HEK293T (cell line): ENCODE measurements at regions not wholly inside any gene's neighbourhood (a gene's known extent, or its start where the extent isn't known, plus 50 kb on each side); places are given as distances from the start of the nearest gene placed in this dataset.
A peak's percentile ranks its signal among the peaks of the same experiment; 100 is the strongest.

Source experiments
- CTCF ChIA-PET: fragments of 350-600 bp; formaldehyde crosslinking; extraction: SDS; loops from one replicate; lab custom pipeline; 2021; ENCODE audit warnings: antibody characterized with exemption, inconsistent platforms; lab: Yijun Ruan, JAX
- POLR2A ChIA-PET: fragments of 350-600 bp; formaldehyde crosslinking; extraction: SDS; loops from one replicate; lab custom pipeline; 2020; ENCODE audit warnings: antibody characterized with exemption, inconsistent platforms; lab: Yijun Ruan, JAX
- DNase-seq: peaks from one replicate; pipeline ENCODE4 v3.0.0; 2012; ENCODE audit warnings: mixed read lengths; ENCODE audit errors: extremely low spot score
- ARNT ChIP-seq: fragments of 450-650 bp; IDR thresholded peaks from 2 replicates; pipeline ENCODE4 v1.6.1; 2017; ENCODE audit warnings: mild to moderate bottlenecking
- BHLHE40 ChIP-seq: fragments of 450-650 bp; IDR thresholded peaks from 2 replicates; pipeline ENCODE4 v1.6.1; 2016; ENCODE audit warnings: mild to moderate bottlenecking, moderate library complexity, borderline replicate concordance
- CTBP1 ChIP-seq: fragments of 450-650 bp; IDR thresholded peaks from 2 replicates; pipeline ENCODE4 v1.6.1; 2016; ENCODE audit warnings: borderline replicate concordance
- ELF4 ChIP-seq: fragments of 450-650 bp; IDR thresholded peaks from 2 replicates; pipeline ENCODE4 v1.6.1; 2017; ENCODE audit warnings: antibody characterized with exemption
- FOXA1 ChIP-seq: fragments of 450-650 bp; IDR thresholded peaks from 2 replicates; pipeline ENCODE4 v1.6.1; 2016; ENCODE audit warnings: mild to moderate bottlenecking
- FOXK2 ChIP-seq: fragments of 450-650 bp; IDR thresholded peaks from 2 replicates; pipeline ENCODE4 v1.6.1; 2016; ENCODE audit warnings: mild to moderate bottlenecking
- FOXM1 ChIP-seq: fragments of 450-650 bp; IDR thresholded peaks from 2 replicates; pipeline ENCODE4 v1.6.1; 2017; ENCODE audit warnings: mild to moderate bottlenecking, borderline replicate concordance
- HDGF ChIP-seq: fragments of 450-650 bp; IDR thresholded peaks from 2 replicates; pipeline ENCODE4 v1.6.1; 2017; ENCODE audit warnings: antibody characterized with exemption, borderline replicate concordance
- L3MBTL2 ChIP-seq: fragments of 450-650 bp; conservative IDR thresholded peaks from 2 replicates; pipeline ENCODE4 v1.6.1; 2016; ENCODE audit warnings: mild to moderate bottlenecking
- LEF1 ChIP-seq: fragments of 450-650 bp; IDR thresholded peaks from 2 replicates; pipeline ENCODE4 v1.6.1; 2017; ENCODE audit warnings: mild to moderate bottlenecking, borderline replicate concordance
- NFRKB ChIP-seq: fragments of 450-650 bp; IDR thresholded peaks from 2 replicates; pipeline ENCODE4 v1.6.1; 2016; ENCODE audit warnings: mild to moderate bottlenecking, moderate library complexity
- SP1 ChIP-seq: fragments of 450-650 bp; IDR thresholded peaks from 2 replicates; pipeline ENCODE4 v1.6.1; 2017
- SUZ12 ChIP-seq: fragments of 450-650 bp; IDR thresholded peaks from 2 replicates; pipeline ENCODE4 v1.6.1; 2016; ENCODE audit warnings: mild to moderate bottlenecking
- TARDBP ChIP-seq: fragments of 450-650 bp; IDR thresholded peaks from 2 replicates; pipeline ENCODE4 v1.6.1; 2016
- ZNF384 ChIP-seq: fragments of 450-650 bp; IDR thresholded peaks from 2 replicates; pipeline ENCODE4 v1.6.1; 2016
- TF ChIP-seq, protein P1 (sequence below): fragments of 450-650 bp; IDR thresholded peaks from 2 replicates; pipeline ENCODE4 v1.6.1; 2016

DNA sequence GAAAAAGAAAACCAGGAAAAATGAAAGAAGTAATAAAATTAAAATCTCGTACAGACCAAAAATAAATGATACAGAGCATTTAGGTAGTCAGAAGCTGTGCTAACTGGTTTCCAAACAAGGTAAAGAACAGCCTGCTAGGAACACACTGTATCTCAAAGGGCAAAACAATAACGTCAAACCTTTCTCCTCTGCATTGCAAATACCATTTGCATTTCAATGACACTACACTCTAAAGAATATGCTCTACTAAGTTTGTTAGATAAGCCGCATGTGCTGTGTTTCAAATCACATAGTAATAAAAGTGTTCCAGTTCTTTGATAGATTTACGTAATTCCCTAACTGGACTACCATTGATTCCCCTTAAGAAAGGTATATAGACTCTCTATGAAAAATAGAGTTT lies 648.8 kb downstream of the PLA2G4A start:
- ChIA-PET CTCF (no interaction called here), POLR2A (no interaction called here)
- no peak for DNase-seq
- TF ChIP-seq SUZ12 (no peak), CTBP1 (no peak), HDGF (no peak), LEF1 (no peak)

DNA sequence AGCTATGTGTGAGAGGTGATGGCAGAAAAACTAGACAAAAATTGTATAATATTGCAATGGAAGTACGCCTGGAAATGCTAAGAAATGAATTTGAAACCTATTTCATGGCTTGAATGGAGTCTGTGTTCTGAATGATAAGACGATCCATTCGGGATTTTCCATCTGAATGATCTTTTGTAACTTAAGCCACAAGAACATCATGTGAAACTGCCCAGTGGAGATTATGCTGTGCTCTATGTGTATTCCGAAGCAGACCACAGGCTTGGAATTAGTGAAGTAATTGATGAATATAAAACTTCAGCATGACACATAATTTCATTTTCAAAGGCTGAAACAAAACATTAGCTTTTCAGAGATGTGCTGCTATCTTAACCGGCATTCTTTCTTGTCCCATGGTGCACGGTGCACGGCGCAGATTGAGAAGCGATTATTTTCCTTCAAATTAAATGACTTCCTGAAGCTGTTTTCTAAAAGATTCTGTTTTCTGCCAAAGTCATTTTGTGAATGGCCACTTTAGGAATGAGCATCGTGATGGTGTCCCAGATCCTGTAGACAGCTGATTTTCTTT lies 652.9 kb downstream of the PLA2G4A start:
- POLR2A ChIA-PET, result no interaction called here
- TF ChIP-seq BHLHE40, result no peak
- TF ChIP-seq HDGF, result no peak
- TF ChIP-seq, protein P1, sequence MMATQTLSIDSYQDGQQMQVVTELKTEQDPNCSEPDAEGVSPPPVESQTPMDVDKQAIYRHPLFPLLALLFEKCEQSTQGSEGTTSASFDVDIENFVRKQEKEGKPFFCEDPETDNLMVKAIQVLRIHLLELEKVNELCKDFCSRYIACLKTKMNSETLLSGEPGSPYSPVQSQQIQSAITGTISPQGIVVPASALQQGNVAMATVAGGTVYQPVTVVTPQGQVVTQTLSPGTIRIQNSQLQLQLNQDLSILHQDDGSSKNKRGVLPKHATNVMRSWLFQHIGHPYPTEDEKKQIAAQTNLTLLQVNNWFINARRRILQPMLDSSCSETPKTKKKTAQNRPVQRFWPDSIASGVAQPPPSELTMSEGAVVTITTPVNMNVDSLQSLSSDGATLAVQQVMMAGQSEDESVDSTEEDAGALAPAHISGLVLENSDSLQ, result no peak
- TF ChIP-seq L3MBTL2, result no peak
- CTCF ChIA-PET, result no interaction called here
- no peak for DNase-seq

DNA sequence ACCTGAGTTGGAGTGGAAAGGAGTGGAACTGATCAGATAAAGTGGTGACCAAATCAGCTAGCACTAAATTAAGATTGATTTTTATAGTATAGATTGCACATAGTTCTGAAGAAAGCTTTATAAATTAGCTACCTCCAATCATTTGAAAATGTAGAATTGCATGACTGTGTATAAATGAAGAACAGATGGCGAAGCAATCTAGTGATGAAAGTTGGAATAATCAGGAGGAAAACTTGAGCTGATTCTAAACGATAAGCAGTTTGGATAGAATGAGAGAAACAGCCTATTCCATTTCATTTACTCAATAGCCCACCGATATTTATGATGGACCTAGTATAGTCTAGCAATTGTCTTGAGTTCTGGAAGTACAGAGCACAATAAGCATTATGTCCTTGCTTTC lies 661.5 kb downstream of the PLA2G4A start:
- POLR2A ChIA-PET, result no interaction called here
- DNase-seq, result no peak

DNA sequence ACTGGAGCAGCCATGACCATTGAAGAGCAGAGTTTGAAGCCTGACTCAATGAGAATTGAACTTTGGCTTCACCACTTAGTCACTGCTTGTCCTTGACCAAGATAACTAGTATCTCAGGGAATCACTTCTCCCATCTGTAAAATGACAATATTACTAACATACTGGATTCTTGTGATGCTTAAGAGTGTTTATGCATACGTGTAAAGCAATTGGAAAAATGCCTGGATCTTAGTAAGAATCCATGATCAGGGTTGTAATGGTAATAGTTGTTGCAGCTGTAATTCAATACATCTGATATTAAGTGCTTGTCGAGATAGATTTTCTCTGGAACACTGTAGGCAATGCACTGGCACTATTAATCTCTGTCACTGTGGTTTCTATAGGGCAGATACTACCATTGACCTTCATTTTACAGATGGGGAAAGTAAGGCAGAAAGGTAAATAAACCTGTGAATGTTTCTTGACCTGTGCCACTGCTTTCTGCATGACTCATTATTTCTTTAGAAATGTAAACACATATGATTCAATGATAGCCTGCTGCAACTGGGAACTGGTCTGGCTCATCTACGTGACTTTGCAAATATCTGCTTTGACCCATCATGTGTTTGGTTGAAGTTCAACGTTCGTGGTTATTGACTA lies 662.5 kb downstream of the PLA2G4A start:
- no peak for DNase-seq
- ChIA-PET POLR2A (no interaction called here), CTCF (no interaction called here)
- TF ChIP-seq, protein P1, result peak; percentile 37; the same call in 1 of the 2 replicates
- TF ChIP-seq TARDBP, result no peak

More for the DNA sequence above, 661.5 kb downstream of the PLA2G4A start:
- CTCF ChIA-PET, result no interaction called here
- TF ChIP-seq SUZ12 (no peak), HDGF (no peak), FOXK2 (no peak)

DNA sequence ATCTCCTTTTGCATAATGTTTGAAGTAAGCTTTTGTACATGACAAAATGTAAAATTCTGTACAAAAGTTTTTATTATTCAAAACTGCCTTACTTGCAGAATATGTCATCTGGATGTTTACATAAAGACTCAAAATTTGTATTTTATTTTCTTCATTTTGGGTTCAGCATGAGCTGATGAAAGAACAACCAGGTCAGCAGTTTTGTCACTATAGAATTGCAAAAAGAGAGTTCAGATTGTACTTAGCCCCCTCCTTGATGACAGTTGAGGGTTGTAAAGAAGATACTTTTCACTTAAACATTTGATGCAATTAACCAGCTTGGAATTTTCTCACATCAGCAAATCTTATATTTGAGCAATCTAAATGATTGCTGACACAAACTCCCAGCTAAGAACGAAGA lies 669.3 kb downstream of the PLA2G4A start:
- ChIA-PET CTCF (no interaction called here), POLR2A (no interaction called here)
- no peak for DNase-seq
- no peak for TF ChIP-seq ZNF384
- TF ChIP-seq, protein P1, result no peak
- TF ChIP-seq L3MBTL2, result no peak
- TF ChIP-seq NFRKB, result no peak
- no peak for TF ChIP-seq ELF4
- no peak for TF ChIP-seq SP1
- no peak for TF ChIP-seq FOXA1
- TF ChIP-seq FOXM1, result no peak
- no peak for TF ChIP-seq BHLHE40
- no peak for TF ChIP-seq ARNT
- no peak for TF ChIP-seq FOXK2

DNA sequence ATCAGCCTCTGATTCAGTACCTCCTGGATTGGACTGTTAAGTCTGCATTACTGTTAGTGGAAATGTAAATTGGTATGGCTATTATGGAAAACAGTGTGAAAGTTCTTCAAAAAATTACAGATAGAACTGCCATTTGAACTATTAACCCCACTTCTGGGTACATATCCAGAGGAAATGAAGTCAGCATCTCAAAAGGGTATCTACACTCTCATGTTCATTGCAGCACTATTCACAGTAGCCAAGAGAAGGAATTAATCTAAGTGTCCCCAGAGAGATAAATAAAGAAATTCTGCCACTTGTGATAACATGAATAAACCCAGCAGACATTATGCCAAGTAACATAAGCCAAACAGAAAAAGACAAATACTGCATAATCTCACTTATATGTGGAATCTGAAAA lies 676.0 kb downstream of the PLA2G4A start:
- no peak for DNase-seq
- POLR2A ChIA-PET, result no interaction called here
- CTCF ChIA-PET, result no interaction called here
- TF ChIP-seq ZNF384, result no peak
- TF ChIP-seq SP1, result no peak
- TF ChIP-seq FOXA1, result no peak
- TF ChIP-seq SUZ12, result no peak
- TF ChIP-seq ARNT, result no peak
- no peak for TF ChIP-seq FOXK2
- no peak for TF ChIP-seq TARDBP
- no peak for TF ChIP-seq NFRKB
- no peak for TF ChIP-seq HDGF
- no peak for TF ChIP-seq CTBP1
- TF ChIP-seq L3MBTL2, result no peak
- no peak for TF ChIP-seq FOXM1
- TF ChIP-seq, protein P1, result no peak
- no peak for TF ChIP-seq LEF1
- no peak for TF ChIP-seq ELF4
- TF ChIP-seq BHLHE40, result no peak

DNA sequence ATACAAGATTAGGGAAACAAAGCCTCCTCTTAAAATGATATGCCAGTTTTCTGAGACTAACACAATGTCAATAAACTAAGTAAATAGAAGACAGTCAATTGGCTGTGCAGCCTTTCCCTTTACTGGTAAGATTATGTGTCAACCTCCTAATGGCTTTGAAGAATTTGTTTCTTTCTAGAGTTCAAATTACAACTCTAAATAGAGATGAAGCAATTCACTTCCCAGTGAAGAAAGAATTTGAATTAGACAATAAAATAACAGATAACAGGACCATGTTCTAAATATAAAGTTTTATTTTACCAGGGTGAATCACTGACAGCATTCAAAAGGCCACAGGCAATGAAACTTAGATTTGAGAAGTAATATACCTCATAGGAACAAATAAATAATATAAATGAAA lies 680.3 kb downstream of the PLA2G4A start:
- DNase-seq, result no peak
- TF ChIP-seq NFRKB (no peak), TARDBP (no peak), L3MBTL2 (no peak), LEF1 (no peak), HDGF (no peak), SP1 (no peak), ARNT (no peak), BHLHE40 (no peak), FOXA1 (no peak), ZNF384 (no peak), ELF4 (no peak), CTBP1 (no peak), SUZ12 (no peak), FOXM1 (no peak), FOXK2 (no peak)
- TF ChIP-seq, protein P1, result no peak
- POLR2A ChIA-PET, result no interaction called here
- CTCF ChIA-PET, result no interaction called here
